NCI-H1694 (cell line): ENCODE measurements at regions not wholly inside any gene's neighbourhood (a gene's known extent, or its start where the extent isn't known, plus 50 kb on each side); places are given as distances from the start of the nearest gene placed in this dataset.

ENCODE experiments used
- DNase-seq: peaks from one replicate; lab custom pipeline; 2025; lab: John Stamatoyannopoulos, UW

GRCh38 chr6:169082817-169083507, 170.7 kb downstream of the THBS2 start:
- DNase-seq = no peak

GRCh38 chr6:169082093-169082492, 171.6 kb downstream of the THBS2 start:
- DNase-seq = no peak

GRCh38 chr6:169081248-169081647, 172.4 kb downstream of the THBS2 start:
- no peak for DNase-seq

- DNase-seq = no peak
Observed at GRCh38 chr6:169079650-169080049, 174.0 kb downstream of the THBS2 start.

- DNase-seq = no peak
Observed at GRCh38 chr6:169078399-169079145, 175.1 kb downstream of the THBS2 start.

- DNase-seq = no peak
Observed at GRCh38 chr6:169075915-169076654, 177.6 kb downstream of the THBS2 start.

- DNase-seq = no peak
Observed at GRCh38 chr6:169075211-169075914, 178.3 kb downstream of the THBS2 start.

- DNase-seq = no peak
Observed at GRCh38 chr6:169074526-169074925, 179.1 kb downstream of the THBS2 start.

GRCh38 chr6:169073311-169073710, 180.3 kb downstream of the THBS2 start:
- no peak for DNase-seq

GRCh38 chr6:169072127-169073042, 181.3 kb downstream of the THBS2 start:
- DNase-seq = no peak

- no peak for DNase-seq
Observed at GRCh38 chr6:169071394-169071793, 182.3 kb downstream of the THBS2 start.

GRCh38 chr6:169070506-169071176, 183.0 kb downstream of the THBS2 start:
- no peak for DNase-seq

GRCh38 chr6:169069356-169069755, 184.3 kb downstream of the THBS2 start:
- no peak for DNase-seq

- no peak for DNase-seq
Observed at GRCh38 chr6:169064194-169064593, 189.5 kb downstream of the THBS2 start.

GRCh38 chr6:169062272-169062671, 191.4 kb downstream of the THBS2 start:
- DNase-seq = no peak

- no peak for DNase-seq
Observed at GRCh38 chr6:169058634-169059033, 195.0 kb downstream of the THBS2 start.

GRCh38 chr6:169052462-169052861, 201.2 kb downstream of the THBS2 start:
- DNase-seq = no peak

- DNase-seq = no peak
Observed at GRCh38 chr6:169051371-169051770, 202.3 kb downstream of the THBS2 start.

- DNase-seq = no peak
Observed at GRCh38 chr6:169048865-169049205, 204.8 kb downstream of the THBS2 start.

- no peak for DNase-seq
Observed at GRCh38 chr6:169048185-169048864, 205.3 kb downstream of the THBS2 start.
